D341Med (cell line): ENCODE measurements at regions not wholly inside any gene's neighbourhood (a gene's known extent, or its start where the extent isn't known, plus 50 kb on each side); places are given as distances from the start of the nearest gene placed in this dataset.
"Not testable (repeated sequence)": the region's sequence is repeated elsewhere in the genome, so short reads cannot be mapped to it uniquely, and the experiment has no call there.

Experiments
- DNase-seq: peaks from one replicate; pipeline ENCODE4 v3.0.0; 2012; ENCODE audit warnings: low spot score

- DNase-seq: no peak
These were observed 331.6 kb downstream of the CCDC85A start for GRCh38 chr2:56515399-56515798.

- no peak for DNase-seq
These were observed 336.0 kb downstream of the CCDC85A start for GRCh38 chr2:56519806-56520205.

- no peak for DNase-seq
These were observed 338.9 kb downstream of the CCDC85A start for GRCh38 chr2:56522605-56523089.

- DNase-seq: no peak
These were observed 340.0 kb downstream of the CCDC85A start for GRCh38 chr2:56523816-56524215.

- no peak for DNase-seq
These were observed 348.1 kb downstream of the CCDC85A start for GRCh38 chr2:56531668-56532420.

GRCh38 chr2:56534321-56534720 is 350.5 kb downstream of the CCDC85A start:
- DNase-seq: no peak

GRCh38 chr2:56537756-56538155 is 354.0 kb downstream of the CCDC85A start:
- no peak for DNase-seq

- DNase-seq: no peak
These were observed 355.8 kb downstream of the CCDC85A start for GRCh38 chr2:56539618-56540017.

- DNase-seq: no peak
These were observed 356.7 kb downstream of the CCDC85A start for GRCh38 chr2:56540467-56540866.

GRCh38 chr2:56540916-56541315 is 357.1 kb downstream of the CCDC85A start:
- DNase-seq: no peak

- no peak for DNase-seq
These were observed 358.4 kb downstream of the CCDC85A start for GRCh38 chr2:56542213-56542612.

GRCh38 chr2:56565143-56565542 is 381.4 kb downstream of the CCDC85A start:
- DNase-seq: no peak

- DNase-seq: no peak
These were observed 387.3 kb downstream of the CCDC85A start for GRCh38 chr2:56571074-56571473.

- DNase-seq: no peak
These were observed 392.2 kb downstream of the CCDC85A start for GRCh38 chr2:56576001-56576400.

- DNase-seq: no peak
These were observed 396.5 kb downstream of the CCDC85A start for GRCh38 chr2:56580242-56580641.

- no peak for DNase-seq
These were observed 398.8 kb downstream of the CCDC85A start for GRCh38 chr2:56582570-56582969.

GRCh38 chr2:56583796-56584315 is 400.1 kb downstream of the CCDC85A start:
- no peak for DNase-seq

GRCh38 chr2:56587456-56587855 is 403.7 kb downstream of the CCDC85A start:
- DNase-seq: no peak

GRCh38 chr2:56589194-56589593 is 405.4 kb downstream of the CCDC85A start:
- no peak for DNase-seq

GRCh38 chr2:56589835-56590234 is 406.0 kb downstream of the CCDC85A start:
- DNase-seq: no peak

GRCh38 chr2:56590611-56591010 is 406.8 kb downstream of the CCDC85A start:
- DNase-seq: no peak

GRCh38 chr2:56606086-56606485 is 422.3 kb downstream of the CCDC85A start:
- not testable (repeated sequence) for DNase-seq

- no peak for DNase-seq
These were observed 429.5 kb downstream of the CCDC85A start for GRCh38 chr2:56613254-56613653.

GRCh38 chr2:56613920-56614319 is 430.1 kb downstream of the CCDC85A start:
- no peak for DNase-seq
